CD14-positive monocyte (primary cell): ENCODE measurements at regions not wholly inside any gene's neighbourhood (a gene's known extent, or its start where the extent isn't known, plus 50 kb on each side); places are given as distances from the start of the nearest gene placed in this dataset.

Experiments
- DNase-seq, 3 donors: peaks; one replicate each; pipeline ENCODE4 v3.0.0-alpha.2; 2011 to 2022
- H2AFZ ChIP-seq: 2 replicates; pipeline ENCODE4 v1.6.0; 2012; ENCODE audit warnings: mild to moderate bottlenecking, low read depth, low read length, inconsistent platforms; ENCODE audit not compliant: insufficient read depth, poor library complexity, severe bottlenecking
- H3K27ac ChIP-seq, 2 donors: 1 replicate in 1 of 2; 2 replicates in 1 of 2; pipeline ENCODE4 v1.5.1; 2012 to 2013; ENCODE audit warnings: low read length in 2 of 2, control low read depth in 1 of 2, inconsistent platforms in 1 of 2, low read depth in 1 of 2, mild to moderate bottlenecking in 1 of 2
- H3K27me3 ChIP-seq, 2 donors: one replicate each; pipeline versions ENCODE4 v1.6.0 to v1.6.1; 2011 to 2013; ENCODE audit warnings: low read length in 2 of 2; ENCODE audit not compliant: control insufficient read depth in 2 of 2, insufficient read depth in 2 of 2
- H3K36me3 ChIP-seq, 2 donors: replicated peaks in 1 of 2; 1 replicate in 1 of 2; 2 replicates in 1 of 2; pipeline versions ENCODE4 v1.5.1 to v1.6.1; 2012 to 2013; ENCODE audit warnings: low read length in 2 of 2, control low read depth in 1 of 2, inconsistent platforms in 1 of 2, mild to moderate bottlenecking in 1 of 2; ENCODE audit not compliant: insufficient read depth in 2 of 2, control insufficient read depth in 1 of 2
- H3K4me1 ChIP-seq, 2 donors: 1 replicate in 1 of 2; 2 replicates in 1 of 2; pipeline versions ENCODE4 v1.5.1 to v1.6.1; 2012 to 2013; ENCODE audit warnings: low read length in 2 of 2, control low read depth in 1 of 2, inconsistent platforms in 1 of 2, mild to moderate bottlenecking in 1 of 2, moderate library complexity in 1 of 2; ENCODE audit not compliant: insufficient read depth in 2 of 2, control insufficient read depth in 1 of 2
- H3K4me2 ChIP-seq: replicated peaks from 2 replicates; pipeline ENCODE3; 2012; ENCODE audit warnings: low read length, moderate library complexity, mild to moderate bottlenecking; ENCODE audit not compliant: poor library complexity, severe bottlenecking; ENCODE audit errors: extremely low read depth
- H3K4me3 ChIP-seq, 3 experiments: fragments of 200-600 bp in 1 of 3; sonication (generic) in 1 of 3; replicated peaks in 1 of 3; 1 replicate in 2 of 3; 2 replicates in 1 of 3; pipeline ENCODE4 v1.5.1; 2011 to 2013; ENCODE audit warnings: low read length in 3 of 3, mild to moderate bottlenecking in 3 of 3, control low read depth in 2 of 3, low read depth in 2 of 3, inconsistent platforms in 1 of 3, moderate library complexity in 1 of 3
- H3K79me2 ChIP-seq: 2 replicates; pipeline ENCODE4 v1.6.0; 2012; ENCODE audit warnings: mild to moderate bottlenecking, control low read depth, inconsistent platforms, low read length, moderate library complexity; ENCODE audit not compliant: insufficient read depth
- H3K9ac ChIP-seq: 2 replicates; pipeline ENCODE4 v1.6.0; 2017; ENCODE audit warnings: low read length, mild to moderate bottlenecking; ENCODE audit not compliant: insufficient read depth, poor library complexity, severe bottlenecking
- H3K9me3 ChIP-seq, 2 donors: replicated peaks in 1 of 2; 1 replicate in 1 of 2; 2 replicates in 1 of 2; pipeline versions ENCODE4 v1.5.1 to v1.6.1; 2012 to 2013; ENCODE audit warnings: low read length in 2 of 2, control low read depth in 1 of 2; ENCODE audit not compliant: control insufficient read depth in 1 of 2, insufficient read depth in 1 of 2
- H4K20me1 ChIP-seq: 2 replicates; pipeline ENCODE4 v1.6.0; 2012; ENCODE audit warnings: mild to moderate bottlenecking, low read length, control low read depth, moderate library complexity; ENCODE audit not compliant: insufficient read depth
- H3K27ac Mint-ChIP-seq, 7 donors: one replicate each; pipeline ENCODE4 v1.8.0; 2020; ENCODE audit warnings: mild to moderate bottlenecking in 7 of 7, mixed read lengths in 7 of 7, moderate library complexity in 6 of 7, inconsistent platforms in 2 of 7
- H3K27me3 Mint-ChIP-seq, 3 donors: one replicate each; pipeline ENCODE4 v1.8.0; 2021 to 2022; ENCODE audit warnings: low read depth in 3 of 3, mild to moderate bottlenecking in 3 of 3, mixed read lengths in 3 of 3, moderate library complexity in 3 of 3, inconsistent platforms in 1 of 3
- H3K36me3 Mint-ChIP-seq, 2 donors: one replicate each; pipeline ENCODE4 v1.8.0; 2020; ENCODE audit warnings: mixed read lengths in 2 of 2, inconsistent platforms in 1 of 2, mild to moderate bottlenecking in 1 of 2
- H3K4me1 Mint-ChIP-seq: one replicate; pipeline ENCODE4 v1.8.0; 2020; ENCODE audit warnings: mild to moderate bottlenecking, mixed read lengths
- H3K4me3 Mint-ChIP-seq, 2 donors: one replicate each; pipeline ENCODE4 v1.8.0; 2020; ENCODE audit warnings: mild to moderate bottlenecking in 2 of 2, mixed read lengths in 2 of 2, moderate library complexity in 1 of 2
- H3K9me3 Mint-ChIP-seq, 7 donors: one replicate each; pipeline ENCODE4 v1.8.0; 2020 to 2022; ENCODE audit warnings: mixed read lengths in 7 of 7, mild to moderate bottlenecking in 6 of 7, moderate library complexity in 6 of 7, inconsistent platforms in 2 of 7
- CTCF ChIP-seq: fragments of 200-600 bp; IDR thresholded peaks from one replicate; pipeline ENCODE4 v1.8.0; 2022; ENCODE audit warnings: antibody characterized with exemption, mild to moderate bottlenecking
- WGBS: methylation state at CpG from one replicate; pipeline ENCODE4 v1.1.5; 2013; ENCODE audit warnings: missing lambda C conversion rate; ENCODE audit not compliant: insufficient coverage; 5-methylcytosine and 5-hydroxymethylcytosine counted together
- intact Hi-C, 2 donors: fragments of 100-400 bp; cut with micrococcal nuclease; formaldehyde crosslinking; loops; one replicate each; pipeline versions ENCODE4 v1.15.0 to v1.15.1; 2023

GRCh38 chr1:96923753-96924152 is 202.2 kb downstream of the PTBP2 start:
- Histone ChIP-seq H3K36me3 (no peaks in the 10 kb centered on the region), H3K4me2 (no peak overlapping the region), H3K9me3 (peaks cover 3 to 8% of the 10 kb centered on the region in 2 donors), H3K27me3 (no peaks in the 10 kb centered on the region), H3K4me3 (no peak overlapping the region), H3K9ac (no peak overlapping the region), H3K79me2 (no peaks in the 10 kb centered on the region), H3K27ac (no peak overlapping the region), H3K4me1 (no peaks in the 10 kb centered on the region), H4K20me1 (no peaks in the 10 kb centered on the region), H2AFZ (no peak overlapping the region)
- intact Hi-C loops: no loop called here
- TF ChIP-seq CTCF: no peak
- Mint-ChIP-seq H3K4me1 (no peaks in the 10 kb centered on the region), H3K9me3 (peaks cover 0 to 13% (median 7%) of the 10 kb centered on the region in 7 donors), H3K4me3 (no peak overlapping the region), H3K27me3 (no peaks in the 10 kb centered on the region), H3K36me3 (no peaks in the 10 kb centered on the region), H3K27ac (no peak overlapping the region)
- no CpG with 5 or more reads among the region's 1 CpG for WGBS
- no peak for DNase-seq

GRCh38 chr1:96926176-96926575 is 204.6 kb downstream of the PTBP2 start:
- Mint-ChIP-seq H3K36me3 (no peaks in the 10 kb centered on the region), H3K9me3 (peaks cover 0 to 16% (median 4%) of the 10 kb centered on the region in 7 donors), H3K27me3 (no peaks in the 10 kb centered on the region), H3K4me3 (no peak overlapping the region), H3K4me1 (no peaks in the 10 kb centered on the region), H3K27ac (no peak overlapping the region)
- no peak for TF ChIP-seq CTCF
- no peaks in the 10 kb centered on the region for H3K79me2 ChIP-seq
- H3K27me3 ChIP-seq: no peaks in the 10 kb centered on the region
- no peaks in the 10 kb centered on the region for H3K36me3 ChIP-seq
- intact Hi-C loops: no loop called here
- no peak for DNase-seq
- no peak overlapping the region for H3K9ac ChIP-seq
- no peak overlapping the region for H3K4me3 ChIP-seq
- peaks cover 3% of the 10 kb centered on the region in 2 donors for H3K9me3 ChIP-seq
- H3K27ac ChIP-seq: no peak overlapping the region
- H3K4me2 ChIP-seq: no peak overlapping the region
- no peak overlapping the region for H2AFZ ChIP-seq
- H4K20me1 ChIP-seq: no peaks in the 10 kb centered on the region
- H3K4me1 ChIP-seq: no peaks in the 10 kb centered on the region
